GM21723 (cell line): ENCODE measurements at regions not wholly inside any gene's neighbourhood (a gene's known extent, or its start where the extent isn't known, plus 50 kb on each side); places are given as distances from the start of the nearest gene placed in this dataset.
"Not testable (repeated sequence)": the region's sequence is repeated elsewhere in the genome, so short reads cannot be mapped to it uniquely, and the experiment has no call there.

Source experiments
- ATAC-seq: cut with Tn5 transposase; IDR thresholded peaks from one replicate; pipeline ENCODE4 v1.9.1; 2021; ENCODE audit warnings: mild to moderate bottlenecking, moderate library complexity; ENCODE audit not compliant: unreplicated experiment

- ATAC-seq, result peak; percentile 81
Measured at GRCh38 chr2:88903749-88904353, 212.4 kb downstream of the RPIA start.

- ATAC-seq, result no peak
Measured at GRCh38 chr2:88913280-88913679, 221.8 kb downstream of the RPIA start.

GRCh38 chr2:88919087-88919738 lies 227.7 kb downstream of the RPIA start:
- ATAC-seq, result no peak

- not testable (repeated sequence) for ATAC-seq
Measured at GRCh38 chr2:88920399-88920798, 228.9 kb downstream of the RPIA start.

GRCh38 chr2:88924533-88924932 lies 233.1 kb downstream of the RPIA start:
- no peak for ATAC-seq

GRCh38 chr2:88925770-88926462 lies 234.4 kb downstream of the RPIA start:
- ATAC-seq, result no peak

- ATAC-seq, result no peak
Measured at GRCh38 chr2:88927128-88927527, 235.7 kb downstream of the RPIA start.

GRCh38 chr2:88930659-88931058 lies 239.2 kb downstream of the RPIA start:
- ATAC-seq, result no peak

- no peak for ATAC-seq
Measured at GRCh38 chr2:88932686-88933085, 241.2 kb downstream of the RPIA start.

GRCh38 chr2:88933091-88933490 lies 241.6 kb downstream of the RPIA start:
- no peak for ATAC-seq

GRCh38 chr2:88933980-88934379 lies 242.5 kb downstream of the RPIA start:
- ATAC-seq, result no peak

- not testable (repeated sequence) for ATAC-seq
Measured at GRCh38 chr2:88941178-88941577, 249.7 kb downstream of the RPIA start.

GRCh38 chr2:88942798-88943197 lies 251.3 kb downstream of the RPIA start:
- ATAC-seq, result no peak

GRCh38 chr2:88949336-88949735 lies 257.9 kb downstream of the RPIA start:
- ATAC-seq, result no peak

- ATAC-seq, result no peak
Measured at GRCh38 chr2:88950010-88950409, 258.5 kb downstream of the RPIA start.

- ATAC-seq, result no peak
Measured at GRCh38 chr2:88955607-88956006, 264.1 kb downstream of the RPIA start.

GRCh38 chr2:88959480-88960204 lies 268.2 kb downstream of the RPIA start:
- no peak for ATAC-seq

GRCh38 chr2:88961323-88961722 lies 269.9 kb downstream of the RPIA start:
- not testable (repeated sequence) for ATAC-seq

- ATAC-seq, result no peak
Measured at GRCh38 chr2:88967844-88968243, 276.4 kb downstream of the RPIA start.

- not testable (repeated sequence) for ATAC-seq
Measured at GRCh38 chr2:88978011-88978410, 286.5 kb downstream of the RPIA start.

GRCh38 chr2:88978446-88978845 lies 287.0 kb downstream of the RPIA start:
- not testable (repeated sequence) for ATAC-seq
